H1 (cell line): ENCODE measurements at regions not wholly inside any gene's neighbourhood (a gene's known extent, or its start where the extent isn't known, plus 50 kb on each side); places are given as distances from the start of the nearest gene placed in this dataset.

Source experiments
- CTCF ChIA-PET: fragments of 300-600 bp; sonication (Branson Sonifier 250); formaldehyde crosslinking; loops from one replicate; lab custom pipeline; 2021; ENCODE audit not compliant: partially characterized antibody; lab: Charles Lee
- POLR2A ChIA-PET: fragments of 300-600 bp; sonication (Branson Sonifier 250); formaldehyde crosslinking; loops from one replicate; lab custom pipeline; 2021; ENCODE audit warnings: inconsistent platforms; ENCODE audit not compliant: partially characterized antibody; lab: Charles Lee
- DNase-seq, 2 experiments: peaks; one replicate each; pipeline versions ENCODE4 v3.0.0 to v3.0.0-alpha.2; 2010 to 2022; ENCODE audit warnings: low spot score in 2 of 2, low read depth in 1 of 2, mixed read lengths in 1 of 2
- FAIRE-seq: peaks from 2 replicates; lab custom pipeline; 2011; peaks lifted over from hg19 to GRCh38; lab: Jason Lieb, UNC
- H2AFZ ChIP-seq: 2 replicates; pipeline ENCODE4 v1.8.1; 2012; ENCODE audit warnings: low read length, inconsistent platforms
- H2AK5ac ChIP-seq: 2 replicates; pipeline ENCODE4 v1.6.1; 2013; ENCODE audit warnings: low read depth, low read length
- H2BK120ac ChIP-seq: replicated peaks from 2 replicates; pipeline ENCODE3; 2013; ENCODE audit warnings: low read depth, low read length, inconsistent platforms
- H2BK12ac ChIP-seq: 2 replicates; pipeline ENCODE4 v1.6.1; 2013; ENCODE audit warnings: low read depth, low read length
- H2BK15ac ChIP-seq: 2 replicates; pipeline ENCODE4 v1.6.1; 2013; ENCODE audit warnings: low read length
- H2BK20ac ChIP-seq: 2 replicates; pipeline ENCODE4 v1.6.1; 2013; ENCODE audit warnings: low read length
- H2BK5ac ChIP-seq: 2 replicates; pipeline ENCODE4 v1.6.1; 2013; ENCODE audit warnings: low read depth, low read length
- H3K14ac ChIP-seq: 2 replicates; pipeline ENCODE4 v1.6.1; 2013; ENCODE audit warnings: inconsistent platforms; ENCODE audit not compliant: insufficient read length
- H3K18ac ChIP-seq: 2 replicates; pipeline ENCODE4 v1.6.1; 2013; ENCODE audit warnings: low read length; ENCODE audit errors: extremely low read depth
- H3K23ac ChIP-seq: 2 replicates; pipeline ENCODE4 v1.6.1; 2013; ENCODE audit warnings: inconsistent platforms; ENCODE audit not compliant: insufficient read length
- H3K23me2 ChIP-seq: 2 replicates; pipeline ENCODE4 v1.6.1; 2013; ENCODE audit warnings: low read depth, low read length
- H3K27ac ChIP-seq: 2 replicates; pipeline ENCODE4 v1.6.1; 2011; ENCODE audit warnings: low read depth, low read length, inconsistent platforms
- H3K27me3 ChIP-seq, 4 experiments: replicated peaks in 1 of 4; 1 replicate in 1 of 4; 2 replicates in 3 of 4; pipeline versions ENCODE4 v1.6.1 to v1.8.1; 2011 to 2013; ENCODE audit warnings: low read length in 3 of 4, mild to moderate bottlenecking in 3 of 4, inconsistent platforms in 2 of 4, mixed read lengths in 2 of 4, moderate library complexity in 1 of 4; ENCODE audit not compliant: control insufficient read depth in 3 of 4, insufficient read depth in 3 of 4; ENCODE audit errors: extremely low read depth in 1 of 4
- H3K36me3 ChIP-seq, 4 experiments: 2 replicates each; pipeline versions ENCODE4 v1.6.1 to v1.8.1; 2011 to 2013; ENCODE audit warnings: mild to moderate bottlenecking in 4 of 4, low read length in 3 of 4, moderate library complexity in 2 of 4, control low read depth in 1 of 4, inconsistent platforms in 1 of 4; ENCODE audit not compliant: insufficient read depth in 4 of 4, control insufficient read depth in 2 of 4
- H3K4ac ChIP-seq: replicated peaks from 2 replicates; pipeline ENCODE3; 2013; ENCODE audit warnings: low read length, low read depth, mixed read lengths, inconsistent platforms; ENCODE audit not compliant: insufficient read length
- H3K4me1 ChIP-seq, 4 experiments: replicated peaks in 1 of 4; 1 replicate in 1 of 4; 2 replicates in 3 of 4; pipeline versions ENCODE4 v1.6.1 to v1.8.1; 2011 to 2013; ENCODE audit warnings: low read length in 3 of 4, inconsistent platforms in 2 of 4, mixed read lengths in 1 of 4; ENCODE audit not compliant: insufficient read depth in 4 of 4, control insufficient read depth in 3 of 4
- H3K4me2 ChIP-seq, 2 experiments: 2 replicates each; pipeline versions ENCODE4 v1.6.1 to v1.8.1; 2011 to 2013; ENCODE audit warnings: low read depth in 2 of 2, low read length in 2 of 2, control low read depth in 1 of 2, inconsistent platforms in 1 of 2, mild to moderate bottlenecking in 1 of 2; ENCODE audit not compliant: insufficient read depth in 1 of 2
- H3K4me3 ChIP-seq, 4 experiments: fragments of 200-600, 300-600 bp in 1 of 4; sonication (generic), shearing (Covaris generic), sonication (Bioruptor Twin) in 1 of 4; 2 replicates each; pipeline versions ENCODE4 v1.5.1 to v1.8.1; 2011 to 2016; ENCODE audit warnings: low read length in 4 of 4, low read depth in 3 of 4, control low read depth in 2 of 4, inconsistent platforms in 2 of 4, mild to moderate bottlenecking in 2 of 4, mixed read lengths in 1 of 4, moderate library complexity in 1 of 4; ENCODE audit not compliant: insufficient read depth in 2 of 4; ENCODE audit errors: extremely low read depth in 1 of 4
- H3K56ac ChIP-seq: replicated peaks from 2 replicates; pipeline ENCODE3; 2013; ENCODE audit warnings: low read depth, mild to moderate bottlenecking, mixed read lengths, low read length, inconsistent platforms; ENCODE audit not compliant: insufficient read length
- H3K79me1 ChIP-seq: 2 replicates; pipeline ENCODE4 v1.6.1; 2013; ENCODE audit warnings: low read depth, low read length, control low read depth
- H3K79me2 ChIP-seq, 2 experiments: 2 replicates each; pipeline versions ENCODE4 v1.6.1 to v1.8.1; 2012 to 2013; ENCODE audit warnings: low read length in 2 of 2, mild to moderate bottlenecking in 2 of 2, inconsistent platforms in 1 of 2; ENCODE audit not compliant: insufficient read depth in 2 of 2, control insufficient read depth in 1 of 2
- H3K9ac ChIP-seq, 4 experiments: replicated peaks in 1 of 4; 1 replicate in 1 of 4; 2 replicates in 3 of 4; pipeline versions ENCODE4 v1.6.1 to v1.8.1; 2011 to 2013; ENCODE audit warnings: low read depth in 3 of 4, low read length in 3 of 4, control low read depth in 2 of 4, mild to moderate bottlenecking in 2 of 4, moderate library complexity in 2 of 4, inconsistent platforms in 1 of 4; ENCODE audit errors: extremely low read depth in 1 of 4
- H3K9me3 ChIP-seq, 2 experiments: 2 replicates each; pipeline versions ENCODE4 v1.6.1 to v1.8.1; 2012 to 2013; ENCODE audit warnings: mild to moderate bottlenecking in 2 of 2, moderate library complexity in 2 of 2, control low read depth in 1 of 2, inconsistent platforms in 1 of 2, low read depth in 1 of 2, low read length in 1 of 2, mixed read lengths in 1 of 2; ENCODE audit not compliant: insufficient read depth in 2 of 2
- H4K20me1 ChIP-seq, 2 experiments: replicated peaks in 1 of 2; 2 replicates each; pipeline versions ENCODE3 to v1.8.1; 2011 to 2013; ENCODE audit warnings: inconsistent platforms in 2 of 2, low read length in 2 of 2, mild to moderate bottlenecking in 1 of 2; ENCODE audit not compliant: insufficient read depth in 2 of 2, control insufficient read depth in 1 of 2
- H4K5ac ChIP-seq: 2 replicates; pipeline ENCODE4 v1.6.1; 2013; ENCODE audit warnings: low read length, low read depth, mixed read lengths, inconsistent platforms; ENCODE audit not compliant: insufficient read length
- H4K8ac ChIP-seq: 2 replicates; pipeline ENCODE4 v1.8.0; 2013; ENCODE audit warnings: mild to moderate bottlenecking, moderate library complexity, low read length, inconsistent platforms; ENCODE audit not compliant: insufficient read depth; ENCODE audit errors: extremely low read depth
- H4K91ac ChIP-seq: replicated peaks from 2 replicates; pipeline ENCODE3; 2013; ENCODE audit warnings: low read length, mixed read lengths, inconsistent platforms; ENCODE audit not compliant: insufficient read length
- BACH1 ChIP-seq: IDR thresholded peaks from 2 replicates; pipeline ENCODE4 v1.6.1; 2012; ENCODE audit warnings: low read length, improper control_type of control experiment
- CHD1 ChIP-seq: IDR thresholded peaks from 2 replicates; pipeline ENCODE4 v1.6.1; 2012; ENCODE audit warnings: low read depth, low read length, improper control_type of control experiment
- CREB1 ChIP-seq: IDR thresholded peaks from 2 replicates; pipeline ENCODE4 v1.6.1; 2012; ENCODE audit warnings: inconsistent platforms
- FOSL1 ChIP-seq: IDR thresholded peaks from 2 replicates; pipeline ENCODE4 v1.6.1; 2011; ENCODE audit warnings: mild to moderate bottlenecking, low read depth, low read length, moderate library complexity; ENCODE audit not compliant: insufficient read depth
- JUND ChIP-seq: IDR thresholded peaks from 2 replicates; pipeline ENCODE4 v1.6.1; 2011; ENCODE audit warnings: mild to moderate bottlenecking, improper control_type of control experiment, low read length
- KDM4A ChIP-seq: IDR thresholded peaks from one replicate; pipeline ENCODE4 v1.7.1; 2012; ENCODE audit warnings: low read depth, mild to moderate bottlenecking, moderate library complexity, low read length, inconsistent platforms; ENCODE audit not compliant: severe bottlenecking
- POLR2A ChIP-seq, 2 experiments: IDR thresholded peaks; 1 replicate in 1 of 2; 2 replicates in 1 of 2; pipeline ENCODE4 v1.6.1; 2011; ENCODE audit warnings: low read depth in 2 of 2, low read length in 2 of 2, mild to moderate bottlenecking in 2 of 2; ENCODE audit errors: control extremely low read depth in 1 of 2
- RNF2 ChIP-seq: fragments of 200-900, 300-1000 bp; sonication (generic); IDR thresholded peaks from 2 replicates; pipeline ENCODE4 v1.7.1; 2016; ENCODE audit warnings: borderline replicate concordance, low read depth, mild to moderate bottlenecking, antibody characterized with exemption, low read length; ENCODE audit not compliant: poor library complexity, severe bottlenecking; ENCODE audit errors: missing control alignments
- TEAD4 ChIP-seq: IDR thresholded peaks from 2 replicates; pipeline ENCODE4 v1.6.1; 2012; ENCODE audit warnings: low read depth, low read length, inconsistent platforms, mixed read lengths
- WGBS, 2 experiments: shearing (Covaris generic) in 1 of 2; methylation state at CpG; one replicate each; pipeline versions ENCODE4 v1.1.6 to v1.1.7; 2013 to 2015; ENCODE audit warnings: low lambda C conversion rate in 2 of 2, mixed read lengths in 2 of 2, inconsistent platforms in 1 of 2, low coverage in 1 of 2, missing lambda C conversion rate in 1 of 2; ENCODE audit not compliant: insufficient replicate concordance in 2 of 2, insufficient coverage in 1 of 2, insufficient read length in 1 of 2; ENCODE audit errors: extremely low coverage in 1 of 2, missing lambda C conversion rate in 1 of 2; 5-methylcytosine and 5-hydroxymethylcytosine counted together

DNA sequence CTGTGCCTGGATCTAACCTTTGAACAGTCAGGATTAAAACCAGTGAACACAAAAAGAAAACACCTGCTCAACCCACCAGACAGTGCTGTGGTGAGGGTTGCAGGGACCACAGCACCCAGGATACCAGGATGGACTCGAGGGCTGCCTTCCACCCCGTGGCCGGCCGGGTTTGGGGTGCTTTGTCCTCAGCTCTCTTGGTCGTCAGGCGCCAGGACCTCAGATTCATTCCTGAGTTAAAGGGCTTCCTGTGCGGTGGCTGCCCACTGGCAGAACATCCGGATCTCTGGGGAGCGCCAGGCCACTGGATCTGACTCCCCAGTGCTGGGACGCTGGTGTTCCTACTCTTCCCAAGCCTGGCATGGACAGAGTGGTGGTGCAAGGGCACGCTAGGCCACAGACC is 239.8 kb downstream of the TFCP2L1 start:
- Histone ChIP-seq H3K4me1 (no peaks in the 10 kb centered on the region), H3K4me2 (no peak overlapping the region), H3K14ac (no peak overlapping the region), H3K79me2 (no peaks in the 10 kb centered on the region), H2BK20ac (no peak overlapping the region), H3K79me1 (no peaks in the 10 kb centered on the region), H4K91ac (no peak overlapping the region), H3K27ac (no peak overlapping the region), H3K23ac (no peak overlapping the region), H3K56ac (no peak overlapping the region), H3K9ac (no peak overlapping the region), H3K27me3 (no peaks in the 10 kb centered on the region; a peak in 2 of 7 replicates), H3K18ac (no peak overlapping the region; the same call in 1 of the 2 replicates), H4K5ac (no peak overlapping the region), H3K36me3 (no peaks in the 10 kb centered on the region), H3K4ac (no peak overlapping the region), H2BK5ac (no peak overlapping the region), H2BK120ac (no peak overlapping the region), H2AK5ac (no peak overlapping the region), H3K23me2 (no peaks in the 10 kb centered on the region), H2AFZ (no peak overlapping the region), H3K9me3 (no peaks in the 10 kb centered on the region), H3K4me3 (no peak overlapping the region), H4K20me1 (no peaks in the 10 kb centered on the region), H2BK12ac (no peak overlapping the region), H2BK15ac (no peak overlapping the region), H4K8ac (0 out of 2 replicates have a peak overlapping the region, but pooled peaks have one; percentile 8)
- TF ChIP-seq CHD1 (no peak), JUND (no peak), KDM4A (no peak), BACH1 (no peak), CREB1 (no peak), RNF2 (no peak), POLR2A (IDR thresholded peaks at IDR 0.05; ENCODE audit: control extremely low read depth in 1 of 2, low read depth in 2 of 2, low read length in 2 of 2) (no peak), FOSL1 (no peak), TEAD4 (no peak)
- ChIA-PET CTCF (interaction anchor here (0.8 to 5.1 kb wide), 20 partner anchors 10 to 309 kb away, joined by 3 to 37 read pairs (median 3); no protein-coding TSS in a partner anchor), POLR2A (interaction anchor here (1.1 to 4.1 kb wide), 2 partner anchors 22 to 30 kb away, joined by 3 to 14 read pairs; no protein-coding TSS in a partner anchor)
- FAIRE-seq (no peak), DNase-seq (no peak)
- 81% methylated on average over 11 of the region's 11 CpGs; no CpG with 5 or more reads in 1 of the 2 experiments for WGBS, 2 experiments
